ENCODE measurements at regions not wholly inside any gene's neighbourhood (a gene's known extent, or its start where the extent isn't known, plus 50 kb on each side); places are given as distances from the start of the nearest gene placed in this dataset.

DNA sequence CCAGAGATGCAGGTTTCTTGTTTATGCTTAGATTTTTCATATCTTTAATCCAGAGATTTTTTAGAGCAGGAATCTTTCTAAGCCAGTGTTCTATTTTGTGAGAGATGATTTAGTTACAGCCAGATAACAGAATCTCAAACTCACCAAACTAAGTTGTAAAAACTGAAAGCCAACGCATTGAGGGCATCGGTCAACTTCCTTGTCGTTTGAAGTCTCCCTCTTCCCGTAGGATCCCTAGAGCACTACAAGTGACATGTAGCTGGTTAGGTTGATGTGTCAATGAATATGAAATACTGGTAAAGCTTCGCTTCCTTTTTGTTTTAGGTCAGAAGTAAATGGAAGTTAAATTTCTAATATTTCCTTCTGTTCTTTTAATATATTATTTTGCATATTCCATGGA is 139.6 kb downstream of the YIPF5 start:
- TF ChIP-seq EZH2phosphoT487 (IDR thresholded peaks at IDR 0.05; ENCODE audit: low read depth) = no peak
- TF ChIP-seq CTCF (IDR thresholded peaks at IDR 0.05; ENCODE audit: low read depth, low read length) = no peak

GRCh38 chr5:144032375-144032774 is 138.1 kb downstream of the YIPF5 start:
- no peak overlapping the region for H3K27ac ChIP-seq (ENCODE audit: low read length)

More for the DNA sequence above, 139.6 kb downstream of the YIPF5 start:
- Histone ChIP-seq H3K4me1 (ENCODE audit: low read length) (no peaks in the 10 kb centered on the region), H3K9ac (ENCODE audit: low read length) (no peak overlapping the region), H2AFZ (ENCODE audit: low read depth, low read length) (no peak overlapping the region), H3K9me3 (ENCODE audit: insufficient read depth, low read length) (no peaks in the 10 kb centered on the region), H3K27ac (ENCODE audit: low read length) (no peak overlapping the region), H3K4me3 (ENCODE audit: low read length) (no peak overlapping the region), H3K27me3 (ENCODE audit: low read depth, low read length) (no peaks in the 10 kb centered on the region), H4K20me1 (ENCODE audit: insufficient read depth, low read length) (no peaks in the 10 kb centered on the region), H3K4me2 (ENCODE audit: low read length) (no peak overlapping the region), H3K36me3 (replicated peaks; ENCODE audit: low read depth, low read length) (no peaks in the 10 kb centered on the region), H3K79me2 (ENCODE audit: low read length) (no peaks in the 10 kb centered on the region)

DNA sequence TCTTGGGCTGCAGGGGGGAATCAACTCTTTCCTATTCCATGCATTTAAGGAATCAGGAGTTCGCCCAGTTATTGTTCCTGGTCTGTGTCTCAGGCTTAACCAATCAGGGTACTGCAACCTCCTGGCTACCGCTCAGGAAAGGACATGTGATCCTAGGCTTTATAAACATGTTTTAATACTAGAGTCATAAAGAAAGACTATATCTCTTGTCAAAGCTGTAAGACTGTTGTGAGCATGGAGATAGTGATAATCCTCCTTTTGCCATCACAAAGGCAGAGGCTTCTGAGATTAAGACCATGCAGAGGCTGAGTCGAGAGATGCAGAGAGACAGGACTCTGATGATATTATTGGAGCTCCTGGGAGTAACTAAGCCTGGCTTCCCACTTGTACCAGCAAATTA is 137.0 kb downstream of the YIPF5 start:
- Histone ChIP-seq H3K4me2 (ENCODE audit: low read length) (no peak overlapping the region), H3K79me2 (ENCODE audit: low read length) (no peaks in the 10 kb centered on the region)
- TF ChIP-seq EZH2phosphoT487 (IDR thresholded peaks at IDR 0.05; ENCODE audit: low read depth) (no peak), CTCF (IDR thresholded peaks at IDR 0.05; ENCODE audit: low read depth, low read length) (no peak)

More at GRCh38 chr5:144032375-144032774, 138.1 kb downstream of the YIPF5 start:
- H3K9ac ChIP-seq (ENCODE audit: low read length) = no peak overlapping the region
- no peak overlapping the region for H3K4me3 ChIP-seq (ENCODE audit: low read length)
- no peak overlapping the region for H3K4me2 ChIP-seq (ENCODE audit: low read length)
- no peaks in the 10 kb centered on the region for H4K20me1 ChIP-seq (ENCODE audit: insufficient read depth, low read length)
- H3K27me3 ChIP-seq (ENCODE audit: low read depth, low read length) = no peaks in the 10 kb centered on the region
- H3K9me3 ChIP-seq (ENCODE audit: insufficient read depth, low read length) = no peaks in the 10 kb centered on the region
- H3K4me1 ChIP-seq (ENCODE audit: low read length) = no peaks in the 10 kb centered on the region
- no peaks in the 10 kb centered on the region for H3K79me2 ChIP-seq (ENCODE audit: low read length)
- H2AFZ ChIP-seq (ENCODE audit: low read depth, low read length) = no peak overlapping the region
- no peak for TF ChIP-seq CTCF (IDR thresholded peaks at IDR 0.05; ENCODE audit: low read depth, low read length)
- TF ChIP-seq EZH2phosphoT487 (IDR thresholded peaks at IDR 0.05; ENCODE audit: low read depth) = no peak
- no peaks in the 10 kb centered on the region for H3K36me3 ChIP-seq (replicated peaks; ENCODE audit: low read depth, low read length)

GRCh38 chr5:144035046-144035740 is 135.3 kb downstream of the YIPF5 start:
- no peaks in the 10 kb centered on the region for H3K4me1 ChIP-seq (ENCODE audit: low read length)
- H3K9me3 ChIP-seq (ENCODE audit: insufficient read depth, low read length) = no peaks in the 10 kb centered on the region
- no peak overlapping the region for H3K9ac ChIP-seq (ENCODE audit: low read length)
- TF ChIP-seq EZH2phosphoT487 (IDR thresholded peaks at IDR 0.05; ENCODE audit: low read depth) = no peak
- no peak for TF ChIP-seq CTCF (IDR thresholded peaks at IDR 0.05; ENCODE audit: low read depth, low read length)
- H2AFZ ChIP-seq (ENCODE audit: low read depth, low read length) = no peak overlapping the region
- H3K27ac ChIP-seq (ENCODE audit: low read length) = no peak overlapping the region
- no peaks in the 10 kb centered on the region for H3K27me3 ChIP-seq (ENCODE audit: low read depth, low read length)
- H3K4me2 ChIP-seq (ENCODE audit: low read length) = no peak overlapping the region
- no peak overlapping the region for H3K4me3 ChIP-seq (ENCODE audit: low read length)
- no peaks in the 10 kb centered on the region for H3K79me2 ChIP-seq (ENCODE audit: low read length)
- no peaks in the 10 kb centered on the region for H3K36me3 ChIP-seq (replicated peaks; ENCODE audit: low read depth, low read length)
- H4K20me1 ChIP-seq (ENCODE audit: insufficient read depth, low read length) = no peaks in the 10 kb centered on the region

More for the DNA sequence above, 137.0 kb downstream of the YIPF5 start:
- H3K27me3 ChIP-seq (ENCODE audit: low read depth, low read length) = no peaks in the 10 kb centered on the region
- H4K20me1 ChIP-seq (ENCODE audit: insufficient read depth, low read length) = no peaks in the 10 kb centered on the region
- H3K4me3 ChIP-seq (ENCODE audit: low read length) = no peak overlapping the region
- no peak overlapping the region for H2AFZ ChIP-seq (ENCODE audit: low read depth, low read length)
- H3K36me3 ChIP-seq (replicated peaks; ENCODE audit: low read depth, low read length) = no peaks in the 10 kb centered on the region
- H3K4me1 ChIP-seq (ENCODE audit: low read length) = no peaks in the 10 kb centered on the region
- no peak overlapping the region for H3K9ac ChIP-seq (ENCODE audit: low read length)
- no peak overlapping the region for H3K27ac ChIP-seq (ENCODE audit: low read length)
- H3K9me3 ChIP-seq (ENCODE audit: insufficient read depth, low read length) = no peaks in the 10 kb centered on the region
